Motor neuron (in vitro differentiated cells): ENCODE measurements at regions not wholly inside any gene's neighbourhood (a gene's known extent, or its start where the extent isn't known, plus 50 kb on each side); places are given as distances from the start of the nearest gene placed in this dataset.

ENCODE experiments used
- ATAC-seq, 8 experiments: fragments of 200-7000 bp; cut with Tn5 transposase; replicated peaks in 6 of 8; 2 replicates each; pipeline ENCODE4 v1.8.0; 2021; ENCODE audit warnings: mild to moderate bottlenecking in 8 of 8, moderate library complexity in 8 of 8
- H3K27ac ChIP-seq, 2 donors: fragments of 250-450 bp; sonication (Bioruptor Pico); 2 replicates each; pipeline ENCODE4 v1.9.0; 2021; ENCODE audit warnings: antibody characterized with exemption in 2 of 2, mild to moderate bottlenecking in 2 of 2, moderate library complexity in 1 of 2
- H3K4me1 ChIP-seq, 2 donors: fragments of 250-450 bp; sonication (Bioruptor Pico); replicated peaks in 1 of 2; 2 replicates each; pipeline ENCODE4 v1.6.1; 2021; ENCODE audit warnings: antibody characterized with exemption in 2 of 2, mild to moderate bottlenecking in 2 of 2, moderate library complexity in 1 of 2
- H3K4me3 ChIP-seq, 5 donors: fragments of 250-450 bp; sonication (Bioruptor Pico); 2 replicates each; pipeline ENCODE4 v1.9.0; 2021; ENCODE audit warnings: antibody characterized with exemption in 5 of 5, mild to moderate bottlenecking in 5 of 5, moderate library complexity in 4 of 5
- WGBS, 10 experiments: fragments of 450-650 bp; shearing (Covaris generic); methylation state at CpG; one replicate each; pipeline ENCODE4 v1.0.0; 2022; 5-methylcytosine and 5-hydroxymethylcytosine counted together
- in situ Hi-C, 9 experiments: fragments of 400-800 bp; cut with MboI; loops; one replicate each; pipeline ENCODE4 v1.15.0; 2021; ENCODE audit warnings: low sequenced_read_pairs in 9 of 9, low pct_unique_long_range_greater_than_20kb in 2 of 9; ENCODE audit not compliant: unreplicated experiment in 9 of 9

DNA sequence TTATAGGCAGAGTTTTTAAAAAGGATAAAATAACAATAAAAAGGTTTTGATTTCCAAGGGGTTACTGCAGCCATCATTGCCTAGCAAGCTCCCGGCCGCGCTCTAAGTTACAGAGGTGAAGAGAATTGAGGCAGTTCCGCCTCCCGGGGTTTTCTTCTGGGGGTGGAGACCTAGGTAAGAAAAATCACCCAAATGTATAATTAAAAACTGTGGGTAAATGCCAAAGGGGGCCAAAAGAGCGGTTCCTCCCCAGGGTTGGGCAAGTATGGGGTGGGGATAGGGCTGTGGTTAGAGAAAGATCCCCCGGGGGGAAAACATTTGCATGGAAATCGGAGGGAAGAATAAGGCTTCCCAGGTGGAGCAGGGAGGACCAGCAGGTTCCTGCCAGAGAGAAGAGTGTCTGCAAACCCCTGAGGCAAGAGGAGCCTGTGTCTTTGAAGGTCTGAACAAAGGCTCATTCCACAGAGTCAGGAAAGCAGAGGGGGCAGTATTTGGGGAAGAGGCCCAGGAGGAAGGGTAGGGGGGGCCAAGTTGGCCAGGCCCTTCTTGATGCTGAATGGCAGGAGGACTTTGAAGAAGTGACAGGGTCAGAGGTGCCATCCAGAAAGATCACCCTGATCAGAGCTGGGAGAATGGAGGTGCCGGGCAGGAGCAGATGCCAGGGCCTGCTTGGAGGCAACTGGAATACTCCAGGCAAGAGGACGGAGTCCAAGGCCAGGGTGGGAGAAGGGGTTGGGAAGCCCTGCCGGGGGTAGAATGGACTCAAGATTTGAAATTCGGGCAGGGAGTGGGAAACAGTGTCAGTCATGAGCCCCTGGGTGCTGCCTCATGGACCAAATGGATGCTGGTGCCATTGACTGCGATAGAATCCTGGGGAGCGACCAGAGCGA lies 152.9 kb upstream of the RGMA start:
- H3K4me1 ChIP-seq, result peaks cover 20 to 37% of the 10 kb centered on the region in 2 donors
- 0 to 72% (median 66%) methylated on average over 1 to 12 of the region's 15 CpGs; no CpG with 5 or more reads in 3 of the 10 experiments for WGBS, 10 experiments

DNA sequence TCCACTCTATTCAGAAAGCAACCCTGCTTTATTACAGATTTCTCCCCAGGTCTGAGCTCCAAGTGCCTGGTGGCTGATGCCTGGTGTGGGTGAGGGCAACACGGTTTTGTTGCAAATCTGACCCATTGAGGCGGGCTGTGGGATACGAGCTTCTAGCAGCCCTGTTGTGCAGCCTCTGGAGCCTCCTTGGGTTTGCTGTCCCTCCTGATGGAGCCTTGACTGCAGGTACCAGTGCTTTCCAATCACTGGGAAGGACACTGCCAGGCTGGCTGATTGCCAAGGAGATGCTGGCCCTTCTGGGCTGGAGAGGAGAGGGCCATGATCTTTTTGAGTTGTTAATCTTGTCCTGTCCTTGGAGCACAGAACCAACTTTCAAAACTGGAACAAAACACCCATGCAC lies 151.0 kb upstream of the RGMA start:
- Histone ChIP-seq H3K4me3 (no peak overlapping the region), H3K27ac (no peak overlapping the region), H3K4me1 (peaks cover under 1 to 25% of the 10 kb centered on the region in 2 donors)
- ATAC-seq, result no peak
- in situ Hi-C loops, result no loop called here
- WGBS, 10 experiments, result 53 to 100% (median 87%) methylated on average over 1 to 3 of the region's 3 CpGs; no CpG with 5 or more reads in 6 of the 10 experiments

More for the DNA sequence above, 152.9 kb upstream of the RGMA start:
- no peak overlapping the region for H3K4me3 ChIP-seq
- in situ Hi-C loops, result no loop called here
- ATAC-seq, result peak in 1 of 8 experiments; percentile 73
- H3K27ac ChIP-seq, result no peak overlapping the region

DNA sequence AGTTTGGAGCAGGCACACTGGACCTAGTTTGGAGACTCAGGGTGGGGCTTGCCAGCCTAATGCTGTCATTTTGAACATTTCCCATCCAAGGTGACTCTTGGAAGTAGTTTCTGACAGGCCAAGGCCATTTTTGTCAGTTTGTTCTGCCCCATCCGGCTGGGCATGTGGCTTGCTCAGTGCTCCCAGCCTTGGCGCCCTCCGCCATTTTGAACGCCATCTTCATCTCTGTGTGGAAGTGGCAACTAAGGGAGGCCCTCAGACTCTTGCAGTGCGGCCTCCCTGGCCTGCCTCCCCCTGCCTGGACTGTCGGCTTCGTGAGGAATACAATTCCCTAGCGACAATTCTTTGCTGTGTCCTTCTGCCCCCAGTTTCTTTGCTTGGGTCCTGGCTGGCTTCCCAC lies 150.6 kb upstream of the RGMA start:
- H3K4me1 ChIP-seq, result peaks cover 0 to 21% of the 10 kb centered on the region in 2 donors
- no peak overlapping the region for H3K27ac ChIP-seq
- WGBS, 10 experiments, result 32 to 100% (median 95%) methylated on average over 1 to 5 of the region's 8 CpGs; no CpG with 5 or more reads in 6 of the 10 experiments
- in situ Hi-C loops, result no loop called here
- ATAC-seq, result no peak
- H3K4me3 ChIP-seq, result no peak overlapping the region

DNA sequence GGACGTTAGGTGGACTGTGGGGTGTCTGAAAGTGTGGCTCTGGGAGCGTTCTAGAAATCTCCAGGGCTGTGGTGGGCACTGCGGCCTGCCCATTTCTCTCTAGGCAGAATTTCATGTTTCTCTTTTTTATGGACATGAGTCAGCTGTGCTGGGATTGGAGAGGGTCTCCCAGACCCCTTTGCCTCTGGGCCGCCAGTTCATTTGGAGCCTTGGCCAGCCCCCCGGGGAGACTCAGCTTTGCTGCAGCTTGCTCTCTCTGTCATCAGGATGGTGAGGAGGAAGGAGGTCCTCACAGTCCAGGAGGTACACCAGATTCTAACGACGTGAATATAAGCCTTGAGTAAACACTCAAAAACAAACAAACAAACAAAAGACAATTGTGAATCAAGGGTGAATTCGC lies 149.6 kb upstream of the RGMA start:
- in situ Hi-C loops, result no loop called here
- no peak overlapping the region for H3K4me3 ChIP-seq
- H3K27ac ChIP-seq, result no peak overlapping the region
- WGBS, 10 experiments, result 22 to 100% (median 88%) methylated on average over 2 to 8 of the region's 8 CpGs; no CpG with 5 or more reads in 2 of the 10 experiments
- ATAC-seq, result no peak
- H3K4me1 ChIP-seq, result peaks cover 3 to 20% of the 10 kb centered on the region in 2 donors

DNA sequence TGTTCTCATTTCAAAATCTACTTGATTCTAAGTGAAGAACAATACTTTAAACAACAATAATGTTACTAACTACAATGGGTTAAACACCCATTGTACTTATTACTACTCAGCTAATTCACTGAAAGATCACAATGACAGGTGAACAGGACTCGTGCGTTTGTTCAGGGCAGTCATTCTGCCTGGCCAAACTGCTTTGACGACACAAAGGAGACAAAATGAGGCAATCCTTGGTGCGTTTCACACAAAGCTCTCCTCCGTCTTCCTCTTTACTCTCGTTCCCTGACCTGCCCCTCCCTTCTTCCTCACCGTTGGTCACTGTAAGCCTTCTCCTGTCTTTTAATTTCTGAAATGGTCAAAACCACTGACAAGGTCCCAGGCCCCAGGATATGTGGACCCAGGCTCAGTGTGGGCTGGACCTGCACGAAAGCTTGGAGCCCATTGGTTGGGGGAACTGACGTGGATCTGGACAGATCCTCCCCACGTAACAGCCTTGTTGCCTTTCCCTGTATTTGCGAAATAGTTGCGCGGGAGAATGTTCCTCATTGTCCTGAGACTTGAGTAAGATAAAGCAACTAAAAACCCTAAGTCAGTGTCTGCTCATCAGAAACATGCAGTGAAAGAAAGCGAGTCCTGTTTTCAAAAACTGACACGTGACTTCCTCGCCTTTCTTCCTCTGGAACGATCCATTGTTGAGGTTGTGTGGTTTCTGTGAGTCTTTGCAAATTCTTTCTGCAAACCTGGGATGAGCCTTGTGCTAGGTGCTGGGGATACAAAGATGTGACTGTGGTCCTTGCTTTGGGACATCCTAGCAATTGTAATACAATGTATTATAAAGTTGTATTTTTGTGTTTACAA lies 147.1 kb upstream of the RGMA start:
- peak in 2 of 8 experiments; percentile 24 to 29 for ATAC-seq
- no peak overlapping the region for H3K27ac ChIP-seq
- whole genome bisulfite sequencing, 10 experiments, result 28 to 79% (median 65%) methylated on average over 2 to 17 of the region's 17 CpGs

DNA sequence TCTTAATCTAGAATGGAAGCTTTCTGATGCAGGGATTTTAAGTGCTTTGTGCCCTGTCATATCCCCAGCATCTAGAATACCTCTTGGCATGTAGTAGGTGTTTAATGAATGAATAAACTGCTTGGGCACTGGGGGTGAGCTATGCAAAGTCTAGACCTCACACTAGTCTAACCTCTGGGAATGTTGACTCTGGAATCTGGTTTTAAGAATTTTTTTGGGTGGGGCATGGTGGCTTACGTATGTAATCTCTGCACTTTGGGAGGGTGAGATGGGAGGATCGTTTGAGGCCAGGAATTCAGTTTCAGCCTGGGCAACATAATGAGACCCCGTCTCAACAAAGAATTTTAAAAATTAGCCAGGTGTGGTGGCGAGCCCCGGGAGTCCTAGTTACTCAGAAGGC lies 146.3 kb upstream of the RGMA start:
- H3K4me3 ChIP-seq, result no peak overlapping the region
- no peak overlapping the region for H3K27ac ChIP-seq
- ATAC-seq, result peak in 1 of 8 experiments; percentile 55
- WGBS, 10 experiments, result 29 to 100% (median 89%) methylated on average over 1 to 5 of the region's 5 CpGs; no CpG with 5 or more reads in 3 of the 10 experiments
- peaks cover 6 to 12% of the 10 kb centered on the region in 2 donors for H3K4me1 ChIP-seq
- in situ Hi-C loops, result no loop called here

More for the DNA sequence above, 147.1 kb upstream of the RGMA start:
- in situ Hi-C loops, result no loop called here
- H3K4me3 ChIP-seq, result no peak overlapping the region
- H3K4me1 ChIP-seq, result peaks cover 6 to 14% of the 10 kb centered on the region in 2 donors

DNA sequence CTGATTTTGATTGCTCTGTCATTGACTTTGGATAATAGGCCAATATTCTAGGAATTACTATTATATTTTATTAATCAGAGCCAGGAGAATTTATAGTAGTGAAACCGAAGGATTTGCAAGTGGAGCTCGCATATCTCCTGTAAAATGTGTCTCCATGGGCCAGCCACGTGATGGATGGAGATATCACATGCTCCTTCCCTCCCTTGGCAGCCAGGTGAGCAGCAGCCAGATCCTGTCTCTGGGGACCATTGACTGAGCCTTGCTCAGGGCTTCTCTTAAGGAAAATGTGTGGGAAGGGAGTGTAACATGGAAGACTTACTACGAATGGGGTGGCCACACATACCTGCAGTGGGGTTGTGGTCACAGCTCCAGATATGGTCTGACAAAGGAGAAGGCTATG lies 144.7 kb upstream of the RGMA start:
- peaks cover 6 to 8% of the 10 kb centered on the region in 2 donors for H3K4me1 ChIP-seq
- H3K4me3 ChIP-seq, result no peak overlapping the region
- in situ Hi-C loops, result no loop called here
- WGBS, 10 experiments, result 0 to 90% (median 62%) methylated on average over 1 to 4 of the region's 4 CpGs; no CpG with 5 or more reads in 4 of the 10 experiments
- peak in 3 of 8 experiments; percentile 54 to 67 (median 58) for ATAC-seq
- no peak overlapping the region for H3K27ac ChIP-seq

DNA sequence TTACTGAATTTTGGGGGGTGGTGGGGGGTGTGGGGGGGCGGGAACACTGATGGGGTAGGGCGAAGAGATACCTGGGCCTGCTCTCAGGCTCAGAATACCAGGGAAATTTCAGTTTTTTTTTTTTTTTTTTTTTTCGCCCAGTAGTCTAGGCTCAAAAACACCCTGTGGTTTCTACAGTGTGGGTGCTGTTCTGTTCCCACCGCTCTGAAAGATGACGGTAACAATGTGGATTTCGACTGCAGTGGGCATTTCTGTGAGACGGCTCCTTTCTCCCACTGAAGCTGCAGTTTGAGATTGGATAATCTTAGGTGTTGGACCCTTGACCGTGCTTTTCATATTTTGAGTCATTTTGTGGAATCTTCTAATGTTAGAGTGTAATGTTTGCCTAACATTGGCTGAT lies 143.8 kb upstream of the RGMA start:
- no peak overlapping the region for H3K27ac ChIP-seq
- no peak overlapping the region for H3K4me3 ChIP-seq
- ATAC-seq, result no peak
- in situ Hi-C loops, result no loop called here
- H3K4me1 ChIP-seq, result peaks cover 6 to 8% of the 10 kb centered on the region in 2 donors
- WGBS, 10 experiments, result 27 to 93% (median 80%) methylated on average over 2 to 5 of the region's 8 CpGs; no CpG with 5 or more reads in 3 of the 10 experiments

DNA sequence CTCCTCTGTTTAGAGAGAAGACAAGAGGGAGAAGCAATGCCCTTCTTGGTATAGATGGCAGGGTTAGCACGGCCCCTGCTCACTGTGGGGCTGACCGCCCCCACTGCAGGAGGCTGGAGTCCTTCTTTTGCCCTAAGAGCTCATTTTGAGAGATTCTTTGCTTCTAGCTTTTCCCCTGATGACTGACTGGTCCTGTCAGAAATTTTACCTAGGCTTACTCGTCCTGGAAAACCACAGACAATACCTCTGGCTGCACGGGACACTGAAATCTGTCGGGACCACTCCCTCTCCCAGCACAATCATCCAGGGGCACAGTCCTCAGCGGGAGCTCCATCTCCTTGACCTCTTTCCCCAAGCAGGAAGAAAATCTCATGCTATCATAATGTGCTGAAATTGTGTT lies 143.0 kb upstream of the RGMA start:
- in situ Hi-C loops, result no loop called here
- Histone ChIP-seq H3K27ac (no peak overlapping the region), H3K4me1 (peaks cover 6 to 8% of the 10 kb centered on the region in 2 donors), H3K4me3 (no peak overlapping the region)
- WGBS, 10 experiments, result 8 to 77% (median 49%) methylated on average over 3 to 5 of the region's 6 CpGs; no CpG with 5 or more reads in 6 of the 10 experiments
- no peak for ATAC-seq

DNA sequence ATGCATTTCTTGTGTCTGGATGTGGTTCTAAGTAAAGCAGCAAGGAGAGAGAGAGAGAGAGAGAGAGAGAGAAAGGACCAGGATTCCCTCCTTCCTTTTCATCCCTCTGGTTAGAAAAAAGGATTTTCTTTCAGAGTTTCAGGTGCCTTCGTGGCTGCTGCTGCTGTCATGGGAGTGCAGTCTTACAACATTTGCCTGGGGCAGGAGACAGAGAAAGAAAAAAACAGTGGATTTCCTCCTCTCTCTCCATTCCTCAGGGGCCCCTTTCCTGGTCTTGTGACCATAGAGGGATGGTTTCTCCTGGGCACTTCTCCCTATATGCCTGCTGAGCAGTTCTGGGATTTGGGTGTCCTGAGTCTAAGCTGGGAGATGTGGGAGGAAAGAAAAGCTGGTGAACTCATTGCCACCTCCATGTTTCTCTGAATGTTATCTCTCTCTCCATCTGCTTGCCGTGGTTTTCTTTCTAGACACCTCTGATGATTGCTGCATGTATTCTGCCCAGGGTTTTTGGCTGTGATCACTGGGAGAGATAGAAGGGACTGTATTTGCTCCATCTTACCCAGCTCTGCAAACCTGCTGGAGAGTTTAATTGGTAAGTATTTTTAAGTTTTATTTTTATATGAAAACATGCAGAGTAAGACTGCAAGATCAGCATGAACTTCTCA lies 142.4 kb upstream of the RGMA start:
- no peak for ATAC-seq
- in situ Hi-C loops, result no loop called here
- WGBS, 10 experiments, result 0 to 100% (median 86%) methylated on average over 1 of the region's 2 CpGs; no CpG with 5 or more reads in 7 of the 10 experiments
- H3K4me1 ChIP-seq, result peaks cover 6% of the 10 kb centered on the region in 2 donors
- H3K27ac ChIP-seq, result no peak overlapping the region
- H3K4me3 ChIP-seq, result no peak overlapping the region

DNA sequence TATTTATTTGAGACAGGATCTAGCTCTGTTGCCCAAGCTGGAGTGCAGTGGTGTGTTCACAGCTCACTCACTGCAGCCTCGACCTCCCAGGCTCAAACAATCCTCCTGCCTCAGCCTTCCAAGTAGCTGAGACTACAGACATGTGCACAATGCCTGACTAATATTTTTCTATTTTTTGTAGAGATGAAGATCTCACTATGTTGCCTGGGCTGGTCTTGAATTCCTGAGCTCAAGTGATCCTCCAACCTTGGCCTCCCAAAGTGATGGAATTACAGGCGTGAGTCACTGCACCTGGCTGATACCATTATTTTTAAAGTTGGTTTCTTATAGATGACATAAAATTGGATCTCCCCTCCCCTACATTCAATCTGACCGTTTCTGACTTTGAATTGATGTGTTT lies 139.5 kb upstream of the RGMA start:
- H3K27ac ChIP-seq, result no peak overlapping the region
- in situ Hi-C loops, result no loop called here
- no peak for ATAC-seq

DNA sequence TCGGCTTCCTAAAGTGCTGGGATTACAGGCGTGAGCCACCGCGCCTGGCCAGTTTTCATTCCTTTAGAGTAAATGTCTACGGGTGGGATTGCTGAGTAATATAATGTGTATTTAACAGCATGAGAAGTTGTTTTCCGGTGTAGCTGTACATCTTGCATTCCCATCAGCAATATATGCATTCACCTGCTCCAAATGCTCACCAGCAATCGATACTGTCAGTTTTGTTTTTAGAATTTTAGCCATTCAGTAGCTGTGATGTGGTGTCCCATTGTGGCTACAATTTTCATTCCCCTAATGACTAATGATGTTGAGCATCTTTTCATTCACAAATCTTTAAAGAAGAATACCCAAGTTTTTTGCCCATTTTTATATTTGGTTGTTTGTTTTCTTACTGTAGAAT lies 134.8 kb upstream of the RGMA start:
- H3K4me3 ChIP-seq, result no peak overlapping the region
- in situ Hi-C loops, result no loop called here
- no peak overlapping the region for H3K27ac ChIP-seq
- ATAC-seq, result no peak
- 0 to 96% (median 93%) methylated on average over 2 to 7 of the region's 7 CpGs; no CpG with 5 or more reads in 5 of the 10 experiments for WGBS, 10 experiments
- H3K4me1 ChIP-seq, result peaks cover 0 to 6% of the 10 kb centered on the region in 2 donors

More for the DNA sequence above, 139.5 kb upstream of the RGMA start:
- no peak overlapping the region for H3K4me3 ChIP-seq
- peaks cover 0 to 2% of the 10 kb centered on the region in 2 donors for H3K4me1 ChIP-seq
- 25 to 100% (median 88%) methylated on average over 1 to 3 of the region's 3 CpGs for WGBS, 10 experiments
